ENCODE measurements at regions not wholly inside any gene's neighbourhood (a gene's known extent, or its start where the extent isn't known, plus 50 kb on each side); places are given as distances from the start of the nearest gene placed in this dataset.

- TF ChIP-seq ZNF462 (CRISPR knock-in tag; IDR thresholded peaks at IDR 0.05) (no peak), NANOG (IDR thresholded peaks at IDR 0.05; ENCODE audit: borderline replicate concordance) (no peak), CREB1 (CRISPR knock-in tag; IDR thresholded peaks at IDR 0.05; ENCODE audit: low read depth) (no peak), ZNF331 (CRISPR knock-in tag; IDR thresholded peaks at IDR 0.05; ENCODE audit: low read depth) (no peak), STAT1 (IDR thresholded peaks at IDR 0.05; ENCODE audit: unreplicated experiment) (no peak), ZNF114 (CRISPR knock-in tag; IDR thresholded peaks at IDR 0.05) (no peak), JUNB (IDR thresholded peaks at IDR 0.05; ENCODE audit: unreplicated experiment) (no peak)
- TF ChIP-seq, protein P1, sequence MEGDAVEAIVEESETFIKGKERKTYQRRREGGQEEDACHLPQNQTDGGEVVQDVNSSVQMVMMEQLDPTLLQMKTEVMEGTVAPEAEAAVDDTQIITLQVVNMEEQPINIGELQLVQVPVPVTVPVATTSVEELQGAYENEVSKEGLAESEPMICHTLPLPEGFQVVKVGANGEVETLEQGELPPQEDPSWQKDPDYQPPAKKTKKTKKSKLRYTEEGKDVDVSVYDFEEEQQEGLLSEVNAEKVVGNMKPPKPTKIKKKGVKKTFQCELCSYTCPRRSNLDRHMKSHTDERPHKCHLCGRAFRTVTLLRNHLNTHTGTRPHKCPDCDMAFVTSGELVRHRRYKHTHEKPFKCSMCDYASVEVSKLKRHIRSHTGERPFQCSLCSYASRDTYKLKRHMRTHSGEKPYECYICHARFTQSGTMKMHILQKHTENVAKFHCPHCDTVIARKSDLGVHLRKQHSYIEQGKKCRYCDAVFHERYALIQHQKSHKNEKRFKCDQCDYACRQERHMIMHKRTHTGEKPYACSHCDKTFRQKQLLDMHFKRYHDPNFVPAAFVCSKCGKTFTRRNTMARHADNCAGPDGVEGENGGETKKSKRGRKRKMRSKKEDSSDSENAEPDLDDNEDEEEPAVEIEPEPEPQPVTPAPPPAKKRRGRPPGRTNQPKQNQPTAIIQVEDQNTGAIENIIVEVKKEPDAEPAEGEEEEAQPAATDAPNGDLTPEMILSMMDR (conservative IDR thresholded peaks at IDR 0.05; ENCODE audit: low read depth in 2 of 2) = no peak
- TF ChIP-seq, protein P2, sequence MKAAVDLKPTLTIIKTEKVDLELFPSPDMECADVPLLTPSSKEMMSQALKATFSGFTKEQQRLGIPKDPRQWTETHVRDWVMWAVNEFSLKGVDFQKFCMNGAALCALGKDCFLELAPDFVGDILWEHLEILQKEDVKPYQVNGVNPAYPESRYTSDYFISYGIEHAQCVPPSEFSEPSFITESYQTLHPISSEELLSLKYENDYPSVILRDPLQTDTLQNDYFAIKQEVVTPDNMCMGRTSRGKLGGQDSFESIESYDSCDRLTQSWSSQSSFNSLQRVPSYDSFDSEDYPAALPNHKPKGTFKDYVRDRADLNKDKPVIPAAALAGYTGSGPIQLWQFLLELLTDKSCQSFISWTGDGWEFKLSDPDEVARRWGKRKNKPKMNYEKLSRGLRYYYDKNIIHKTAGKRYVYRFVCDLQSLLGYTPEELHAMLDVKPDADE (IDR thresholded peaks at IDR 0.05) = no peak
Measured at GRCh38 chr6:106907754-106908153, 66.8 kb downstream of the CD24 start (continued).

Measured in GM23338 (cell line).